Heart left ventricle (tissue), 13 donors: ENCODE measurements at regions not wholly inside any gene's neighbourhood (a gene's known extent, or its start where the extent isn't known, plus 50 kb on each side); places are given as distances from the start of the nearest gene placed in this dataset.

Experiments used
- CTCF ChIP-seq, 12 donors: fragments of 200-600 bp; sonication (generic) in 4 of 12; IDR thresholded peaks; one replicate each; pipeline versions ENCODE4 v1.5.0 to v1.8.0; 2018 to 2022; ENCODE audit warnings: antibody characterized with exemption in 12 of 12, mild to moderate bottlenecking in 5 of 12
- POLR2A ChIP-seq, 2 donors: fragments of 450-650 bp; IDR thresholded peaks; one replicate each; pipeline ENCODE4 v1.6.1; 2017; ENCODE audit warnings: antibody characterized with exemption in 2 of 2, mild to moderate bottlenecking in 2 of 2, moderate library complexity in 2 of 2
- donor health status: ischemic (EF 13 %, LVEDD 7.1; RV severe dilation, severe dysfunction).
- donor health status: DM: no; HTN: yes; CAD: no.
- donor health status: DM: no; HTN: no; CAD: no.
- donor health status: ischemic (EF 25% LVEDD 6.9; RV normal size, moderate dysfunction).
- donor health status: ischemic (EF 25% LVEDD 5.7; RV mildly dilated, moderate dysfunction).
- donor health status: ischemic (EF 35%, LVEDD 5.7; RV mildly dilated, moderate dysfunction).
- donor health status: nonischemic (EF 11% LVEDD 7.7; RV severe dilation, severe dysfunction).
- donor health status: DM: yes; HTN: yes; CAD: no.
- donor health status: PGD.
- donor health status: ischemic (EF 29% LVEDD 5.4; RV normal size, mild dysfunction).
- donor health status: nonischemic (EF 23%, LVEDD 6.1; RV moderate dilation, normal function).

GRCh38 chr18:75824661-75825060, 397.2 kb upstream of the SMIM21 start:
- TF ChIP-seq CTCF (IDR thresholded peaks at IDR 0.05) (no peak), POLR2A (IDR thresholded peaks at IDR 0.05) (no peak)
